ENCODE measurements at regions not wholly inside any gene's neighbourhood (a gene's known extent, or its start where the extent isn't known, plus 50 kb on each side); places are given as distances from the start of the nearest gene placed in this dataset.

DNA sequence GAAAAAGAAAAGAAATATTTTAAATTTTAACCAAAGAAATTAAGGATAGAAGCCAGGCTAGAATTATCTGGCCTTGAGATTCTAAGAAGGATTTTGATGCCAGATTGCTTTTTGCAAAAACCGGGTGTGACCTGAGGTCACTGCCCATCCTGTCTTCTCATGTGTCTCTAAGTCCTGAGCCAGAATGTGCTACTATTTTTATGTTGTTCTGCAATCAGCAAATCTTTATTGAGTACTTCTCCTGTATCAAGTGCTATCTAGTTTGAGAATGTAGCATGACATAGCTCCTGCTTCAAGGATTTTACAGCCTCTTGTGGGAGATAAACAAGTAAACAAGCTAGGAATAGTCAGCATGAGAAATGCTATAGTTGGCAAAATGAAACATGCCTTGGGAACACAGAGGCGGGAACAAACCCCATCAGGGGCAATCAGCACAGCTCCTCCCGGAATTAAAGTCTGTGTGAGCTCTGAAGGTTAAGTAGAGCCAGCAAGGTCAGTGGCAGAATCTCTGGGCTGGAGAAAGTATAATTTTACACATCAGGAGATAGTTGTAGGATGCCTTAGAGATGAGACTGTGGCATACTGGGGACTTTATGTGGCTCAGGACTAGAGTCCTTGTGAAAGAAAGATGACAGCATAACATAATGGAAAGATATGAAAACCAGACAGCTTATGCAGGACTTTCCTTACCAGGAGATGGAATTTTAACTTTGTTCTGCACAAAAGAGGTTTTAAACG, 899.5 kb upstream of the SLC10A2 start:
- no peak overlapping the region for H3K18ac ChIP-seq (ENCODE audit: low read depth, low read length)
- TF ChIP-seq, protein P1, sequence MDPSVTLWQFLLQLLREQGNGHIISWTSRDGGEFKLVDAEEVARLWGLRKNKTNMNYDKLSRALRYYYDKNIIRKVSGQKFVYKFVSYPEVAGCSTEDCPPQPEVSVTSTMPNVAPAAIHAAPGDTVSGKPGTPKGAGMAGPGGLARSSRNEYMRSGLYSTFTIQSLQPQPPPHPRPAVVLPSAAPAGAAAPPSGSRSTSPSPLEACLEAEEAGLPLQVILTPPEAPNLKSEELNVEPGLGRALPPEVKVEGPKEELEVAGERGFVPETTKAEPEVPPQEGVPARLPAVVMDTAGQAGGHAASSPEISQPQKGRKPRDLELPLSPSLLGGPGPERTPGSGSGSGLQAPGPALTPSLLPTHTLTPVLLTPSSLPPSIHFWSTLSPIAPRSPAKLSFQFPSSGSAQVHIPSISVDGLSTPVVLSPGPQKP (IDR thresholded peaks at IDR 0.05; ENCODE audit: borderline replicate concordance, low read depth, low read length): no peak
- TF ChIP-seq MXI1 (IDR thresholded peaks at IDR 0.05; ENCODE audit: borderline replicate concordance, low read depth, low read length) (no peak), POLR2A (IDR thresholded peaks at IDR 0.05; ENCODE audit: low read depth, low read length) (no peak), SMC3 (IDR thresholded peaks at IDR 0.05; ENCODE audit: low read depth, low read length) (no peak), CEBPB (IDR thresholded peaks at IDR 0.05; ENCODE audit: low read depth, low read length) (no peak), RCOR1 (IDR thresholded peaks at IDR 0.05; ENCODE audit: insufficient replicate concordance, low read length) (no peak), CHD1 (IDR thresholded peaks at IDR 0.05; ENCODE audit: low read depth, low read length) (no peak), RFX5 (IDR thresholded peaks at IDR 0.05; ENCODE audit: low read depth, low read length) (no peak), MAFK (IDR thresholded peaks at IDR 0.05; ENCODE audit: low read depth, low read length) (no peak), BHLHE40 (IDR thresholded peaks at IDR 0.05; ENCODE audit: low read depth, low read length) (no peak), FOS (IDR thresholded peaks at IDR 0.05; ENCODE audit: low read depth, low read length) (no peak), RAD21 (IDR thresholded peaks at IDR 0.05; ENCODE audit: low read length) (no peak)
- TF ChIP-seq, protein P2, sequence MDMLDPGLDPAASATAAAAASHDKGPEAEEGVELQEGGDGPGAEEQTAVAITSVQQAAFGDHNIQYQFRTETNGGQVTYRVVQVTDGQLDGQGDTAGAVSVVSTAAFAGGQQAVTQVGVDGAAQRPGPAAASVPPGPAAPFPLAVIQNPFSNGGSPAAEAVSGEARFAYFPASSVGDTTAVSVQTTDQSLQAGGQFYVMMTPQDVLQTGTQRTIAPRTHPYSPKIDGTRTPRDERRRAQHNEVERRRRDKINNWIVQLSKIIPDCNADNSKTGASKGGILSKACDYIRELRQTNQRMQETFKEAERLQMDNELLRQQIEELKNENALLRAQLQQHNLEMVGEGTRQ (IDR thresholded peaks at IDR 0.05; ENCODE audit: low read depth, low read length): no peak
- WGBS, 2 experiments (ENCODE audit: extremely low coverage in 2 of 2, insufficient read length in 1 of 2): 57% methylated on average over 3 of the region's 4 CpGs; no CpG with 5 or more reads in 1 of the 2 experiments
- H3K9me1 ChIP-seq (ENCODE audit: insufficient read depth, low read length): no peaks in the 10 kb centered on the region
- no peaks in the 10 kb centered on the region for H3K27me3 ChIP-seq (ENCODE audit: control insufficient read depth, insufficient read depth, low read length)
- no peak overlapping the region for H3K9ac ChIP-seq (ENCODE audit: low read depth, low read length)
- BruUV-seq (replicated peaks): no TSS peak
- no peaks in the 10 kb centered on the region for H4K20me1 ChIP-seq (ENCODE audit: insufficient read depth, low read length)
- H3K4me2 ChIP-seq (ENCODE audit: low read depth, low read length): no peak overlapping the region
- no peak overlapping the region for H2BK15ac ChIP-seq (ENCODE audit: low read depth, low read length)
- H3K14ac ChIP-seq (replicated peaks; ENCODE audit: low read depth, low read length): no peak overlapping the region
- H4K5ac ChIP-seq (ENCODE audit: low read depth, low read length): no peak overlapping the region
- no peak overlapping the region for H3K4ac ChIP-seq (ENCODE audit: low read depth, low read length)
- H3K4me1 ChIP-seq (ENCODE audit: control insufficient read depth, insufficient read depth, low read length): no peaks in the 10 kb centered on the region
- no peak overlapping the region for H3K4me3 ChIP-seq (ENCODE audit: insufficient read depth, low read depth, low read length)
- no peak for DNase-seq
- no peak overlapping the region for H2AK5ac ChIP-seq (ENCODE audit: low read depth, low read length)
- H3K56ac ChIP-seq (ENCODE audit: extremely low read depth, insufficient read depth, low read length): no peak overlapping the region
- no peak overlapping the region for H2AFZ ChIP-seq (replicated peaks; ENCODE audit: low read length, poor library complexity)
- no peak overlapping the region for H2BK20ac ChIP-seq (ENCODE audit: low read depth, low read length)
- POLR2A ChIA-PET (ENCODE audit: unreplicated experiment): no interaction called here
- no peak overlapping the region for H4K91ac ChIP-seq (ENCODE audit: insufficient read depth, low read depth, low read length)
- H2AK9ac ChIP-seq (replicated peaks; ENCODE audit: low read depth, low read length, poor library complexity): no peak overlapping the region
- CTCF ChIA-PET: no interaction called here
- intact Hi-C loops (cut with micrococcal nuclease): no loop called here
- no peaks in the 10 kb centered on the region for H3K36me3 ChIP-seq (ENCODE audit: control insufficient read depth, insufficient read depth, low read length)
- no peak overlapping the region for H3K27ac ChIP-seq (ENCODE audit: insufficient read depth, low read length)
- no peaks in the 10 kb centered on the region for H3K79me1 ChIP-seq (ENCODE audit: low read depth in 1 of 2, low read length in 2 of 2)
- no peak overlapping the region for H3K23ac ChIP-seq (ENCODE audit: low read depth, low read length)
- no peak overlapping the region for H2BK120ac ChIP-seq (ENCODE audit: low read depth, low read length)
- no peak overlapping the region for H2BK5ac ChIP-seq (ENCODE audit: low read depth, low read length, poor library complexity, severe bottlenecking)
- H4K8ac ChIP-seq (ENCODE audit: low read depth in 2 of 2, low read length in 2 of 2): no peak overlapping the region
- in situ Hi-C loops (cut with MboI; ENCODE audit: low sequenced_read_pairs): no loop called here
- H3K9me3 ChIP-seq (ENCODE audit: control insufficient read depth, insufficient read depth, low read length): no peaks in the 10 kb centered on the region; the same call in 1 of the 2 replicates
- dilution Hi-C loops (cut with HindIII; ENCODE audit: low sequenced_read_pairs, unreplicated experiment): no loop called here
- ATAC-seq (ENCODE audit: low read depth): no peak

All from IMR-90 (cell line).